Neural crest cell (in vitro differentiated cells): ENCODE measurements at regions not wholly inside any gene's neighbourhood (a gene's known extent, or its start where the extent isn't known, plus 50 kb on each side); places are given as distances from the start of the nearest gene placed in this dataset.
"Not testable (repeated sequence)": the region's sequence is repeated elsewhere in the genome, so short reads cannot be mapped to it uniquely, and the experiment has no call there.

Experiments
- DNase-seq: peaks from one replicate; pipeline ENCODE4 v3.0.0; 2021; ENCODE audit warnings: low read depth, mixed read lengths, low spot score
- H3K27ac Mint-ChIP-seq: one replicate; pipeline ENCODE4 v1.8.0; 2021; ENCODE audit warnings: mild to moderate bottlenecking, mixed read lengths; ENCODE audit not compliant: unreplicated experiment
- H3K27me3 Mint-ChIP-seq: 2 replicates; pipeline ENCODE4 v1.8.0; 2021; ENCODE audit warnings: low read depth, mild to moderate bottlenecking, mixed read lengths
- H3K36me3 Mint-ChIP-seq: 2 replicates; pipeline ENCODE4 v1.8.0; 2021; ENCODE audit warnings: low read depth, mild to moderate bottlenecking, mixed read lengths
- H3K4me1 Mint-ChIP-seq: 2 replicates; pipeline ENCODE4 v1.8.0; 2021; ENCODE audit warnings: mixed read lengths
- H3K4me3 Mint-ChIP-seq: one replicate; pipeline ENCODE4 v1.8.0; 2021; ENCODE audit warnings: mild to moderate bottlenecking, mixed read lengths
- H3K9me3 Mint-ChIP-seq: 2 replicates; pipeline ENCODE4 v1.8.0; 2021; ENCODE audit warnings: mixed read lengths
- TF ChIP-seq, protein P1 (sequence below): fragments of 200-600 bp; sonication (generic); conservative IDR thresholded peaks from 2 replicates; pipeline ENCODE4 v1.5.0; 2021; ENCODE audit warnings: antibody characterized with exemption, mild to moderate bottlenecking

DNA sequence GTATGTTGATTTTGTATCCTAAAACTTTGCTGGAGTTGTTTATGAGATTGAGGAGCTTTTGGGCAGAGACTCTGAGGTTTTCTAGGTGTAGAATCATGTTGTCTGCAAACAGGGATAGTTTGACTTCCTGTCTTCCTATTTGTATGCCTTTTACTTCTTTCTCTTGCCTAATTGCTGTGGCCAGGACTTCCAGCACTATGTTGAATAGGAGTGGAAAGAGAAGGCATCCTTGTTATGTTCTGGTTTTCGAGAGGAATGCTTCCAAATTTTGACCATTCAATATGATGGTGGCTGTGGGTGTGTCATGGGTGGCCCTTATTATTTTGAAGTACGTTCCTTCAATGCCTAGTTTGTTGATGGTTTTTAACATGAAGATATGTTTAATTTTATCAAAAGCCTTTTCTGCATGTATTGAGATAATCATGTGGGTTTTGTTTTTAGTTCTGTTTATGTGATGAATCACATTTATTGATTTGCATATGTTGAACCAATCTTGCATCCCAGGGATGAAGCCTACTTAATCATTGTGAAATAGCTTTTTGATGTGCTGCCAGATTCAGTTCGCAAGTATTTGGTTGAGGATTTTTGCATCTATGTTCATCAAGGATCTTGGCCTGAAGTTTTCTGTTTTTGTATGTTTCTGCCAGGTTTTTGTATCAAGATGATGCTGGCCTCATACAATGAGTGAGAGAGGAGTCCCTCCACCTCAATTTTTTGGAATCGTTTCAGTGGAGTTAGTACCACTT, 188.1 kb downstream of the MINAR1 start:
- Mint-ChIP-seq H3K4me1 (no peaks in the 10 kb centered on the region), H3K27ac (no peak overlapping the region), H3K27me3 (peaks cover 9% of the 10 kb centered on the region), H3K4me3 (no peak overlapping the region), H3K9me3 (no peaks in the 10 kb centered on the region), H3K36me3 (no peaks in the 10 kb centered on the region)
- no peak for DNase-seq
- TF ChIP-seq, protein P1, sequence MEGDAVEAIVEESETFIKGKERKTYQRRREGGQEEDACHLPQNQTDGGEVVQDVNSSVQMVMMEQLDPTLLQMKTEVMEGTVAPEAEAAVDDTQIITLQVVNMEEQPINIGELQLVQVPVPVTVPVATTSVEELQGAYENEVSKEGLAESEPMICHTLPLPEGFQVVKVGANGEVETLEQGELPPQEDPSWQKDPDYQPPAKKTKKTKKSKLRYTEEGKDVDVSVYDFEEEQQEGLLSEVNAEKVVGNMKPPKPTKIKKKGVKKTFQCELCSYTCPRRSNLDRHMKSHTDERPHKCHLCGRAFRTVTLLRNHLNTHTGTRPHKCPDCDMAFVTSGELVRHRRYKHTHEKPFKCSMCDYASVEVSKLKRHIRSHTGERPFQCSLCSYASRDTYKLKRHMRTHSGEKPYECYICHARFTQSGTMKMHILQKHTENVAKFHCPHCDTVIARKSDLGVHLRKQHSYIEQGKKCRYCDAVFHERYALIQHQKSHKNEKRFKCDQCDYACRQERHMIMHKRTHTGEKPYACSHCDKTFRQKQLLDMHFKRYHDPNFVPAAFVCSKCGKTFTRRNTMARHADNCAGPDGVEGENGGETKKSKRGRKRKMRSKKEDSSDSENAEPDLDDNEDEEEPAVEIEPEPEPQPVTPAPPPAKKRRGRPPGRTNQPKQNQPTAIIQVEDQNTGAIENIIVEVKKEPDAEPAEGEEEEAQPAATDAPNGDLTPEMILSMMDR, result no peak

DNA sequence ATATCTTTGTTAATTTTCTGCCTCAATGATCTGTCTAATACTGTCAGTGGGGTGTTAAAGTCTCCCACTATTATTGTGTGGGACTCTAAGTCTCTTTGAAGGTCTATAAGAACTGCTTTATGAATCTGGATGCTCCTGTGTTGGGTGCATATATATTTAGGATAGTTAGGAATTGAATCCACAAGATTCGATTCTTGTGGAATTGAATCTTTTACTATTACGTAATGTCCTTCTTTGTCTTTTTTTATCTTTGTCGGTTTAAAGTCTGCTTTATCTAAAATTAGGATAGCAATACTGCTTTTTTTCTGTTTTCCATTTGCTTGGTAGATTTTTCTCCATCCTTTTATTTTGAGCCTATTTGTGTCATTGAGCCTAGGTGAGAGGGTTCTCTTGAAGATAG, 189.7 kb downstream of the MINAR1 start:
- H3K9me3 Mint-ChIP-seq, H3K4me1 Mint-ChIP-seq, H3K27ac Mint-ChIP-seq, H3K4me3 Mint-ChIP-seq, H3K36me3 Mint-ChIP-seq, DNase-seq: not testable (repeated sequence)
- peaks cover 12% of the 10 kb centered on the region for H3K27me3 Mint-ChIP-seq

DNA sequence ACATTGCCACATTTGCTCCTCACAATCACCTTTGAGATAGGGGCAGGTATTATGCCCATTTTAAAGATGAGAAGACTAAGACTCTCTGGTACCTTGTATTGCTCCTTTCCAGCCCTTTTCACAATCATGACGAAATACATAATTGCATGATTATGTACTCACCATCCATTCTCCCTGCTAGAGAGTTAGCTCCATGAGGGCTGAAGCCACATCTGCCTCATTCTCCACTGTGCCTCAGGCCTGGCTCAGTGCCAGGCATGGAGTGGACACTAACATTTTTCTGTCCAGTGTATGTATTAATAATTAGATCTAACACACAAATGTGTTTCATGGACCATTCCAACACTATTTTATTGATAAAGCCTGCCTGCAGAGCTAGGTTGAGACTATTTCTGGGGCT, 191.4 kb downstream of the MINAR1 start:
- no peak overlapping the region for H3K27ac Mint-ChIP-seq
- no peaks in the 10 kb centered on the region for H3K9me3 Mint-ChIP-seq
- DNase-seq, result no peak
- no peaks in the 10 kb centered on the region for H3K36me3 Mint-ChIP-seq
- TF ChIP-seq, protein P1, result no peak
- no peak overlapping the region for H3K4me3 Mint-ChIP-seq
- peaks cover 12% of the 10 kb centered on the region for H3K27me3 Mint-ChIP-seq
- no peaks in the 10 kb centered on the region for H3K4me1 Mint-ChIP-seq

GRCh38 chr15:79629687-79630086, 197.6 kb downstream of the MINAR1 start:
- no peak overlapping the region for H3K27ac Mint-ChIP-seq
- H3K4me1 Mint-ChIP-seq, result peaks cover 1% of the 10 kb centered on the region
- no peak for DNase-seq
- peaks cover 2% of the 10 kb centered on the region for H3K9me3 Mint-ChIP-seq
- peaks cover 5% of the 10 kb centered on the region for H3K27me3 Mint-ChIP-seq
- H3K4me3 Mint-ChIP-seq, result no peak overlapping the region
- H3K36me3 Mint-ChIP-seq, result no peaks in the 10 kb centered on the region
- TF ChIP-seq, protein P1, result no peak

GRCh38 chr15:79632457-79632856, 200.3 kb downstream of the MINAR1 start:
- H3K4me1 Mint-ChIP-seq, result peaks cover 19% of the 10 kb centered on the region
- H3K27ac Mint-ChIP-seq, result no peak overlapping the region
- H3K9me3 Mint-ChIP-seq, result peaks cover 2% of the 10 kb centered on the region
- no peaks in the 10 kb centered on the region for H3K27me3 Mint-ChIP-seq
- no peak overlapping the region for H3K4me3 Mint-ChIP-seq
- TF ChIP-seq, protein P1, result no peak
- H3K36me3 Mint-ChIP-seq, result no peaks in the 10 kb centered on the region
- no peak for DNase-seq

GRCh38 chr15:79635149-79635771, 203.1 kb downstream of the MINAR1 start:
- peak overlapping the region; percentile 37 for H3K27ac Mint-ChIP-seq

More at GRCh38 chr15:79635149-79635771, 203.1 kb downstream of the MINAR1 start:
- H3K4me3 Mint-ChIP-seq, result no peak overlapping the region
- DNase-seq, result no peak
- no peaks in the 10 kb centered on the region for H3K36me3 Mint-ChIP-seq
- peaks cover 2% of the 10 kb centered on the region for H3K9me3 Mint-ChIP-seq
- peaks cover 19% of the 10 kb centered on the region for H3K4me1 Mint-ChIP-seq
- TF ChIP-seq, protein P1, result no peak
- no peaks in the 10 kb centered on the region for H3K27me3 Mint-ChIP-seq
